MG63 (cell line): ENCODE measurements at regions not wholly inside any gene's neighbourhood (a gene's known extent, or its start where the extent isn't known, plus 50 kb on each side); places are given as distances from the start of the nearest gene placed in this dataset.

Experiments
- DNase-seq: peaks from one replicate; pipeline ENCODE4 v3.0.0-alpha.2; 2020
- H3K27me3 ChIP-seq: fragments of 250-450 bp; sonication (Bioruptor Pico); 2 replicates; pipeline ENCODE4 v1.5.1; 2020; ENCODE audit warnings: mild to moderate bottlenecking, moderate library complexity
- H3K36me3 ChIP-seq: fragments of 250-450 bp; sonication (Bioruptor Pico); 2 replicates; pipeline ENCODE4 v1.5.1; 2020; ENCODE audit warnings: mild to moderate bottlenecking, moderate library complexity
- H3K4me3 ChIP-seq: fragments of 250-450 bp; sonication (Bioruptor Pico); 2 replicates; pipeline ENCODE4 v1.5.1; 2020; ENCODE audit warnings: mild to moderate bottlenecking, moderate library complexity
- H3K9me3 ChIP-seq: fragments of 250-450 bp; sonication (Bioruptor Pico); 2 replicates; pipeline ENCODE4 v1.5.1; 2020; ENCODE audit warnings: mild to moderate bottlenecking, moderate library complexity

DNA sequence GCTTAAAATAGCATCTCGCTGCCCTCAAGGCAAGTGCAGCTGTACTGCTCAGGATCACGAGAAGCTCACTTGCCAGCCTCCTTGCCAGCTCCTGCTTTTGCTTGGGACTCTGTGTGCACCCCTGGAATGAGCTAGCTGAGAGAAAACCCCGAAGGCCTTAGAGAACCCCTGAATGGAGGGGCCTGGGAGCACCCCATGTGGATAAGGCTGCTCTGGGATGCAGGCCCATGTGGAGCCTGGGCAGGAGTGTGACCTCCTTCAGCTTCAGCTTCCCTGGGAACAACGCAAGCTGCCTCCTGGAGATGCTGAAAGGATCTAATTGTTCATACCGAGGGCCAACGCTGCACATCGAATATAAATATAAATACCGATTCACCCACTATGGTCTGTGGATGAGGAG, 109.2 kb downstream of the HSPH1 start:
- Histone ChIP-seq H3K36me3 (no peaks in the 10 kb centered on the region), H3K9me3 (no peaks in the 10 kb centered on the region), H3K27me3 (no peaks in the 10 kb centered on the region), H3K4me3 (no peak overlapping the region)
- DNase-seq, result no peak

DNA sequence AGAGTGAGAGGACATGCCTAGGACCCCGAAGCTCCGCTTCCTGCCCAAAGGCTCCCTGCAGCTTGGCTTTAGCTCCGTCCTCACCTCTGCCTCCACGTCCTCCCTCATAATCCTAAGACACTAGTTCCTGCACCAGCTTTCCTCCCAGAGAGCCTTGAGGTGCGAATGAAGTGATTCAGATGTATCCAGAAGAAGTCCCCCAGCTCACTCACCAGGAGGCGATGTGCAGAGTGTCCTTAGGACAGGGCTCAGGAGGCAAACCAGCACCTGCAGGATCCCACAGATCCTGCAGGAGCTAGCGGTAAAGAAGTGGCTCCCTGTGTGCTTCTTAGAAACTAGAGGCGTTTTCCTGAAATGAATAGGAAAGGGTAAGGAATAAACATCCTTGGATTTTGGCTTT, 109.7 kb downstream of the HSPH1 start:
- Histone ChIP-seq H3K27me3 (no peaks in the 10 kb centered on the region), H3K9me3 (no peaks in the 10 kb centered on the region), H3K36me3 (no peaks in the 10 kb centered on the region), H3K4me3 (no peak overlapping the region)
- DNase-seq, result no peak

DNA sequence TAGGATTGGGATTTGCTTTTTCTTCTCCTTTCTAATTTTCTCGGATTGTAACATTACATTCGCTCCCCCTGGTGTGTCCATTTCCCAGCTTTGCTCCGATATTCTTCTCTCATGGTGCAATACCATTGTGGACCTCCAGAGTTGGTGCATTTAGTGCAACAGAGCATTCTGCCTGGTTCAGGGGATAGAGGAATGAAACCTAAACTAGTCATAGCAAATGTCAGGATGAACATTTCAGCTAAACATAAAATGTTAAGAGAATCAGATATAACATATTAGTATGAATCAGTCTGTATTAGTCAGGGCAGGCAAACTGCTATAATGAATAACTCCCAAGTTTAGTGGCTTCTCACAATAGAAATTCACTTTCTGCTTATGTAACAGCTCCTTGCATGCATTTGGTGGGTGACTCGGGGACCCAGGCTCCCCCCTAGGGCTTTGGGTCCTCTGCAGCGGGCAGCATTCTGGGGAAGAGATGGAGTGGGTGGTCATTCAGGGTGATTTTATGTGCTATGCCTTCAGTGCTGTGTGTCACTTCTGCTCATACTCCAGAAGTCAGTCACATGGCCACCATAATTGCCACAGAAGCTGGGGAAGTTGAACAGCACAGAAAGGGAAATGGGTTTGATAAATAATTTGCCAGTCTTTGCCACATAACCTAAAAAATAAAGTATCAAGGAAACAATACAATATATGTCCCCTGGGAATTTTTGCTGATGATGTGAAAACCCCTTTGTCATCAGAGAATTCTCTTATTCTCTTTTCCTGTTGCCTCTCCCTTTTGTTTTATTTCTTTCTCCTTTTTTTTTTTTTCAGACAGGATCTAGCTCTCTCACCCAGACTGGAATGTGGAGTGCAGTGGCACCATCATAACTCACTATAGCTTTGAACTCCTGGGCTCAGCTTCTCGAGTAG, 111.0 kb downstream of the HSPH1 start:
- no peak overlapping the region for H3K4me3 ChIP-seq
- H3K27me3 ChIP-seq, result no peaks in the 10 kb centered on the region
- no peaks in the 10 kb centered on the region for H3K36me3 ChIP-seq
- H3K9me3 ChIP-seq, result no peaks in the 10 kb centered on the region
- DNase-seq, result no peak

DNA sequence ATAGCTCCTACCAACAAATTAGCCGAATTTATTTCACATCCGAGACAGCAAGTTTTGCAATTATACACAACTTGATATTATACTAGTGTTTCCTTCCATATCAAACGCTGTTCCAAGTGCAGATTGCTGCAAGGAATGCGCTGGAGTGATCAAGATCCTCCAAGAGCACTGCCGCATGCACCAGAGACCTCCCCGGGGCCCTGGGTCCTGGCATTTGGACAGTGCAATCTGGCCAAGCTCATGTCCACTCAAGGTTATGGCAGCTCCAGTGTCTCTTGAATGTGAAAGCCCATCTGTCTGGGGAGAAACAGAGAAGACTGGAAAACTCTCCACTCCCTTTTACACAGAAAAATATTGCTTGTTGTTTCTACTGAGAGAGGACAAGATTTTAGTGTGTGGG, 111.9 kb downstream of the HSPH1 start:
- no peak overlapping the region for H3K4me3 ChIP-seq
- no peaks in the 10 kb centered on the region for H3K36me3 ChIP-seq
- DNase-seq, result no peak
- H3K9me3 ChIP-seq, result no peaks in the 10 kb centered on the region
- no peaks in the 10 kb centered on the region for H3K27me3 ChIP-seq

DNA sequence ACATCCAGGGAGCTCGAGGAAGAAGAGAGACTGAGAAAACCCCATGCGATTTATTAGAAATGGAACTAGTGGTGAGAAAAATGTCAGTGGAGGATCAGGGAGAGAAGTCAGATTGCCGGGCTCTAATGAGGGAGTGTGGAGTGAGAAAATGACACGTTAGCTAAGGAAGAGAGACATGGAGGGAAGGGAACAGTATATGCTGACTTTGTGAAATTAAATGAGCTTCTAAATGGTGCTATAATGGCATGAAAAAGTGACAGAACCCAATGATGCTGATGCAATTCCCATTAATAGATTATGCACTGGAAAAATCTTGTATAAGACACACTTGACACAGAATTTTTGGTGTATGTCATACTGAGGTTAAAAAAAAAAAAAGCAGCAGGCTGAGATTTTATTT, 112.6 kb downstream of the HSPH1 start:
- H3K36me3 ChIP-seq, result no peaks in the 10 kb centered on the region
- DNase-seq, result no peak
- H3K4me3 ChIP-seq, result no peak overlapping the region

DNA sequence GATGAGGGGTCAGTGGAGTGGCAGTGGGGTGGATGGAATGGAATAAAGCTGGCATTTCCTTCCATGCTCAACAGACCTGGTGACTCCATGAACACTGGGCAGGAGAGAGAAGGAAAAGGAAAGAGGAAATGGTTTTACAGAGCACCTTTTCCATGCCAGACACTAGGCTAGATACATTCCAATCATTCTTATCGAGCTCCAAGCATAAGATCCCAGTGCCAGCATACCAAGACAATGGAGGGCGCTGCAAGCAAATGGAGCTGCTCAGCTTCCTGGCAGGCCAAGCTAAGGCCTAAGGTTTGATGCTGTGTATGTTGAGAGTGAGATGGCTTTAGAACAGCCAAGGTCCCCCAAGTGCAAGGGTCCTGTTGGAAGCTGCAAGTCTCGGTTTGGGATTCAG, 113.2 kb downstream of the HSPH1 start:
- Histone ChIP-seq H3K27me3 (no peaks in the 10 kb centered on the region), H3K4me3 (no peak overlapping the region), H3K9me3 (no peaks in the 10 kb centered on the region), H3K36me3 (no peaks in the 10 kb centered on the region)
- DNase-seq, result peak; percentile 48

More for the DNA sequence above, 112.6 kb downstream of the HSPH1 start:
- H3K27me3 ChIP-seq, result no peaks in the 10 kb centered on the region
- H3K9me3 ChIP-seq, result no peaks in the 10 kb centered on the region

DNA sequence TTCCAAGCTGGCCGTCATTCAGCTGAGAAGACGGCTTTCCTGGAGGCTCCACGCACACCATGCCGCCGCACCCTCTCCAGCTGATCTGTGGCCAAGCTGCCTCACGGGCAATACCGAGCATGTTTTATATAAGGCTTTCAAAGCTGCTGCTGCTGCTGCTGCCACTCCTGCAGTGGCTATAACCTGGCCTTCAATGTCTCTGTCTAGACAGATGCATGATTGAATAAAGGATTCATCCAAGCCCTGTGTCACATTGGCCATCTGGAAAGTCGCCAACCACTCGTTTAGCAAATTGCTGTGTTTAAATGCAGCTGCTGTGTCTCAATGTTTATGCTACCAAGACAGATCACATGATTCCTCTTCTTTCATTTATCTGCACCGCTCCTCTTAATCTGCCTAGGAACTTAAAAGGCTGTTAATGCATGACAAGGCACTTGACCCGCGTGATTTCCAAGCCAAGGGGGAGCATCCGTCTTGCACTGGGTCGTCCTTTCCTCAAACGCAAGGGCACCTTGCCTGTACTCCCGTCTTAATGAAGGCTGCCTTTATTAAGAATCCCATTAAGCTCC, 114.3 kb downstream of the TEX26 start:
- Histone ChIP-seq H3K27me3 (no peaks in the 10 kb centered on the region), H3K9me3 (no peaks in the 10 kb centered on the region), H3K36me3 (no peaks in the 10 kb centered on the region), H3K4me3 (no peak overlapping the region)
- DNase-seq, result no peak

DNA sequence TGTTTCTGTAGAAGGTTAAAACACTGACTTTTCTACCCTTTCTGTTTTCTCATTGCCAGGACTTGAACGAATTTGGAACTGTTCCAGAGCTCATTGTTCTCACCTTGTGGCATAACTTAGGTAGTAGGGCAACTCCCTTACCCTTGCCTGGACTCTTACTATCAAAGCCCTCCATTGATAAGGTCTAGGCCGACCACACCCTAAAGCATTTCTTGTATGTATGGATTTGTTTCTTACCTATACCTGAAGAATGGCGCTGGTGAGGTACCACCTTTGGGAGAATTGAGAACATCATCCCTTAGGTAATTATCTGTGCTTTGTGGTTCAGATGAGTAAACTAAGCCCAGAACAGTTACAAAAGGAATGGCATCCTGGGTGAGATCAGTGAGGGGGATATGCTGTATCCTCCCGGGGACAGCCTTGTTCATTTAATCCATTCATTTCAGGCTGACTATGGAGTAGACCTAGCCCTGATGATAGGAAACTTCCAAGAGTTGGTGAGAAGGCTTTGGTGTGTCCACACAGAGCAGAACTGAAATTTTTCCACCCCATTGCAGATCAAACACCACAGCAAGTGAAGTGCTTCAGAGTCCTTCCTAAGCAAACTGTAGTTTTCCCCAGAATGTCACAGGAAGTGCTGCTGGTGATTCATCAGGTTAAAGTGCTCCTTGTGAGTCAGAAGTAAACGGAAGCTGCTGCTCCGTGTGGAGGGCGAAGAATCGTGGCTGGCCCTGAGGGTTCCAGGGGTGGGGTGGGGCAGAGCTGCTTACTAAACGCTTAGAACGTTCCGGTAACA, 113.0 kb downstream of the TEX26 start:
- H3K36me3 ChIP-seq, result no peaks in the 10 kb centered on the region
- no peaks in the 10 kb centered on the region for H3K27me3 ChIP-seq
- no peak overlapping the region for H3K4me3 ChIP-seq
- H3K9me3 ChIP-seq, result no peaks in the 10 kb centered on the region
- peak; percentile 91 for DNase-seq

DNA sequence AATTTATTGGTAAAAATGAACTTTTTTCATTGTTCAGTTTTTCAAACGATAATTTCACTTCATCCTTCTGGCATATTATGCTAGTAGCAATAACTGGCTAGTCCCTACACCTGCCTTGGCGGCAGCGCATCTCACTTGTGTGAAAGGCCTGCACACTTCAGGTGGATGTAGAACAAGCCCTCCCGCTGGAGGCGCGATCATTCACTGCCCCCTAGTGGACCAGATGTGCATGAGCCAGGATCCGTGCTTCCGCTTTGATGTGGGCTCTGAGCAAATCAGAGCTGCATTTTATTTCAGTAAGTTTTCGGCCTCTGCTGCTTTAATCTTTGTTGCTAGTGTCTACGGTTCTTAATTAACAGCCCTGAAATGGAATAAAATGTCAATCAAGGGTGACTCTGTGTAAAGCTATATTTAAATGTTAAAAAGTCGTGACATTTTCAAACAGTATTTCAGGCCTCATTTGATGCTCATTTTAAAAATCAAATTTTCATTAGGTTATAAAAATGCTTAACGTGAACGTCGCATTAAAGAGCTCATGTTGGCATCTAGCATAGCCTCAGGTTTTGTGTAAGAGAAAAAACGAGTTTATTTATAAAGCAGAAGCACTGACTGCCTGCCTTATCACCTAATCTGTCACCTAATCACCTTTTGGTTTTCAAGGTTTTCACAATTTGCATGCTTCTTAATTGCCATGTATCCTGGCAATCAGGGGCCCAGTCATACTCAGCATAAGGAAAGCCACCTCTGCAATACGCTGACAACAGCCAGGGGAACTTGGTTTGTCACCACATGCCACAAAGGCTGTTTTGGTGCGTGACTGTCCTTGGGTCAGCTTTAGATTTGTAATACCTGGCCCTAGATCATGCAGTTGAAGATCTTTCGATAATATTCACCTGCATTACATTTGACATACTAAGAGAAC, 112.2 kb downstream of the TEX26 start:
- Histone ChIP-seq H3K9me3 (no peaks in the 10 kb centered on the region), H3K4me3 (no peak overlapping the region), H3K27me3 (no peaks in the 10 kb centered on the region), H3K36me3 (no peaks in the 10 kb centered on the region)
- peak; percentile 69 for DNase-seq

DNA sequence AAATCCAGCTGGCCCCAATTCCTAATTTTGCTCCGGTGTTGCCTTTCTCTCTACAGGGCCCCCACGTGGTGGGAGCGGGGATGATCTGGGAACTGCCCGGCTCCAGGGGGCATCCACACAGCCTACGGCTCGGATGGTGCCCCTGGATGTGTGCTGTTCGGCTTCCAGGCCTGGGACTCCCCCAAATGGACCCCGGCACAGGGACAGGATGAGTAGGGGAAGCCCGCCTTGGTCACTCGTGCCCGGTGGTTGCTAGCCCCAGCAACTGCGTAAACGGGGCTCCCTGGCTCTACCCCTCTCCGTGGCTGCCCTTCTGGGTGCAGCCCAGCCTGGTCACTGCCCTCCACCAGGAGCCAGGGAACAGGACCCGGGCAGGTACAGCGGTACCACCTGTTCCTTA, 111.5 kb downstream of the TEX26 start:
- H3K27me3 ChIP-seq, result no peaks in the 10 kb centered on the region
- no peaks in the 10 kb centered on the region for H3K36me3 ChIP-seq
- H3K4me3 ChIP-seq, result no peak overlapping the region
- peak; percentile 14 for DNase-seq
- H3K9me3 ChIP-seq, result no peaks in the 10 kb centered on the region

DNA sequence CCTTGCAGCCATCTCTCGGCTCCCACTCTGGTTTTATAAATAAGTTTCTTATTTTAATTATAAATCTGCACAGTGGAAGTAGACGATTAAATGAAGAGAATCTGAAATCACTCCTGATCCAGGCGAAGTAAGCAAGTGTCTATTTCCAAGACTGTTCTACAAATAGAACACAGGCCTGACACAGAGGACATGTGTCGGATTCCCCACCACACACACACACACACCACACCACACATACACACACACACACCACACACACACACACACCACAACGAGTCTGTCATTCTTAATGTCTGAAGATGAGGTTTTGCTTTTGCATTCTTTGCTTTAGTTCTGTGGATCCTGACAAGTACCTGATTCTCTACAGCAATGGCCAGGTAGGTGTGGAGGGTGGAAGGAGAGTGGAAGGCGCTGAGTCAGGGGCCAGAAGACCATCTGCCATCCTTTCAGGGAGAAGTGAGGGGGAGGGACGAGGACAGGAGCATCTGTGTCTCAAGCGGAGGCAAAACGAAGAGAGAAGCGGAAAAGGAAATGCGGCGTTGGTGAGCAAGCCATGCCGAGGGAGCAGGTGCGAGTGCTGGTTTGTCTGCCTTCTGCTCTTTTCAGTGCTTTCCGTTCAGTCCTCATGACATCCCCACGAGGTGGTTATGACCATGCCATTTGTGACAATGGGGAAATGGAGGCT, 110.2 kb downstream of the TEX26 start:
- Histone ChIP-seq H3K9me3 (no peaks in the 10 kb centered on the region), H3K36me3 (no peaks in the 10 kb centered on the region), H3K4me3 (no peak overlapping the region), H3K27me3 (no peaks in the 10 kb centered on the region)
- no peak for DNase-seq

DNA sequence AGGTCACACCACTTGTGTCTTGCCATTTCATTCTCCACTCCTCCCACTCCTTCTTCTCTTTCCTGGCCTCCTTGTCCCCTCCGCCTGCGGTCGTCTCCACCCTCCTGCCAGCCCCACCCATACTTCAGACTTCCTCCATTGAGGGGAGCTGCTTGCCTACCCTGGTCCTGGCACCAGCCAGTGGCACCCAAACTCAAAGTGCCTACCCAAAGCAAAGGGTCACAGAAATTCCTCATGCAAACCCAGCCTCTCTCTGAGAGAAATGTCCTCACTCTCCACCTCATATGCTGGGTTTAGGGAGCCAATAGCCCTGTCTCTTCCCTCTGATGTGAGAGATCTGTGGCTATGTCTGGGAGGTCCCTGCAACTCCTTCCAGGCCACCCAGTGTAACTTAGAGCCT, 109.6 kb downstream of the TEX26 start:
- H3K36me3 ChIP-seq, result no peaks in the 10 kb centered on the region
- H3K9me3 ChIP-seq, result no peaks in the 10 kb centered on the region
- H3K4me3 ChIP-seq, result no peak overlapping the region
- DNase-seq, result no peak
- H3K27me3 ChIP-seq, result no peaks in the 10 kb centered on the region

DNA sequence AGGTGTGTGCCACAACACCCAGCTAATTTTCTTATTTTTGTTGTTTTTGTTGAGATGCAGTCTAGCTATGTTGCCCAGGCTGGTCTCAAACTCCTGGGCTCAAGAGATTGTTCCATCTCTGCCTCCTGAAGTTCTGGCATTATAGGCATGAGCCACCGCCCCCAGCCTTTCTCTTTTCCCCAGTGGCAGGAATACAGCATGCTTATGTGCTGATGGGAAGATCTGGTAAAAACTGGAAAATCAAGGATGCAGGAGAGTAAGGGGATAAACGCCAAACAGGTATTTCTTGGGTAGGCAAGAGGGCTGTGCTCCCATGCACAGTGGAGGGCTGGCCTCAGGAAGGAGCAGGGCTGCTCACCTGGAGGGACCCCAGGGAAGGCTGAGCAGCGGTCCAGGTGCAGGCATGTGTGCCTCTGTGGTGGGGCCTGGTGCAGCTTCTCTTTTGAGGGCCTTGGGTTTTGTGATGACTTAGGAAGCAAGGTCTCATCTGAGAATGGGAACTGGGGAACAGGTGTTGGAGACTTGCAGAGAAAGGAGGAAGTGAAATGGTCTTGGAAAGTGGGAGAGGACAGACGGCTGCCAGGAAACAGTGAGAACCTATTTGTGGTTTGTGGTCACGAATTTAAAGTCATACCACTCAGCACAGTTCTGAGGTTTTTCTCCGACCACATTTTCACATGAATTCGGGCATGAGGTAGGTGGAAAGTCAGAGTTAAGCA, 106.5 kb downstream of the TEX26 start:
- Histone ChIP-seq H3K9me3 (no peaks in the 10 kb centered on the region), H3K36me3 (no peaks in the 10 kb centered on the region), H3K27me3 (no peaks in the 10 kb centered on the region), H3K4me3 (no peak overlapping the region)
- DNase-seq, result no peak

DNA sequence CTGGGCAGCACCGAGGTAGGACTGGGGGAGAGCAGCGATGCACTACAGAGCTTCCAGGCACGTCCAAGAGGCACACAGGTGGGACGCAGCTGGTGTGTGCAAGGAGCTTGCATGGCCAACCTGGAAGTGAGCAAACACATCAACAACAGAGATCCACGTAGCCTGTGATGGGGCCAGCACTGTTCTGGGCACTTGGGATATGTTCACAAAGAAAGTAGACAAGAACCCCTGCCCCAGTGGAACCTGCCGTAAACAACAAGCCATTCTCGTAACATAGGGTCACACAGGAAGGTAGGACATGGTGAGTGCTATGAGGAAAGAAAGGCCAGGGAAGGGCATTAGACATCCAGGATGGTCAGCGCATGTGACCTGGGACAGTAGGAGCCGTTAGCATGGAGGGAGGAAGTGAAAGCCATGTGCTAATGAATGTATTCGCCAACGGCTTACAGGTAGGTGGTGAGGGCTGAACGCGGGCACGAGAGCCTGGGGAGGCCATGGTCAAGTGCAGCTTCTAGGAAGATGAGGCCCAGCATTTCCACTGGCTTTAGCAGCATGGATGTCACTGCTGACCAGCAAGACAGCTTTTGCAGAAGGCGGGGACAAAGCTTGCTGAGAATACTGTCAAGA, 105.5 kb downstream of the TEX26 start:
- Histone ChIP-seq H3K36me3 (no peaks in the 10 kb centered on the region), H3K4me3 (no peak overlapping the region), H3K9me3 (no peaks in the 10 kb centered on the region), H3K27me3 (no peaks in the 10 kb centered on the region)
- DNase-seq, result no peak
